ENCODE measurements at regions not wholly inside any gene's neighbourhood (a gene's known extent, or its start where the extent isn't known, plus 50 kb on each side); places are given as distances from the start of the nearest gene placed in this dataset.
"Not testable (repeated sequence)": the region's sequence is repeated elsewhere in the genome, so short reads cannot be mapped to it uniquely, and the experiment has no call there.

- Histone ChIP-seq H3K9ac (ENCODE audit: low read length) (no peak overlapping the region), H3K4me1 (ENCODE audit: insufficient read depth, low read length) (no peaks in the 10 kb centered on the region), H2AFZ (ENCODE audit: low read depth, low read length) (no peak overlapping the region), H3K9me3 (ENCODE audit: insufficient read depth, low read depth, low read length) (peaks cover 4% of the 10 kb centered on the region), H3K4me2 (ENCODE audit: low read length) (no peak overlapping the region), H3K79me2 (ENCODE audit: insufficient read depth, low read length) (no peaks in the 10 kb centered on the region), H3K27me3 (ENCODE audit: insufficient read depth, low read length) (no peaks in the 10 kb centered on the region), H3K36me3 (ENCODE audit: insufficient read depth, low read length) (no peaks in the 10 kb centered on the region), H4K20me1 (ENCODE audit: insufficient read depth, low read length) (no peaks in the 10 kb centered on the region), H3K4me3 (ENCODE audit: insufficient read depth, low read depth, low read length) (no peak overlapping the region), H3K27ac (ENCODE audit: low read depth, low read length) (no peak overlapping the region)
- no peak for FAIRE-seq
- no peak for TF ChIP-seq CTCF (IDR thresholded peaks at IDR 0.05; ENCODE audit: insufficient read depth, low read depth, low read length)
- no peak for TF ChIP-seq EZH2 (IDR thresholded peaks at IDR 0.05; ENCODE audit: insufficient read depth, low read length)
- no peak for DNase-seq (ENCODE audit: low read depth)
- Mint-ChIP-seq H3K4me1 (ENCODE audit: low read depth, unreplicated experiment) (no peaks in the 10 kb centered on the region), H3K27ac (ENCODE audit: unreplicated experiment) (no peak overlapping the region), H3K4me3 (ENCODE audit: unreplicated experiment) (no peak overlapping the region), H3K9me3 (ENCODE audit: unreplicated experiment) (peaks cover 9% of the 10 kb centered on the region), H3K36me3 (ENCODE audit: low read depth, unreplicated experiment) (no peaks in the 10 kb centered on the region), H3K27me3 (ENCODE audit: low read depth, unreplicated experiment) (no peaks in the 10 kb centered on the region)
Observed at GRCh38 chr10:80829151-80829550, 291.4 kb downstream of the SH2D4B start.

GRCh38 chr10:80829562-80829961, 291.9 kb downstream of the SH2D4B start:
- H3K9me3 ChIP-seq (ENCODE audit: insufficient read depth, low read depth, low read length), result peaks cover 4% of the 10 kb centered on the region

GRCh38 chr10:80832693-80833092, 295.0 kb downstream of the SH2D4B start:
- H3K27ac ChIP-seq (ENCODE audit: low read depth, low read length); H3K4me3 ChIP-seq (ENCODE audit: insufficient read depth, low read depth, low read length); H3K9me3 ChIP-seq (ENCODE audit: insufficient read depth, low read depth, low read length); H3K4me1 Mint-ChIP-seq (ENCODE audit: low read depth, unreplicated experiment); H3K4me2 ChIP-seq (ENCODE audit: low read length); H4K20me1 ChIP-seq (ENCODE audit: insufficient read depth, low read length); H3K27me3 Mint-ChIP-seq (ENCODE audit: low read depth, unreplicated experiment); H3K27me3 ChIP-seq (ENCODE audit: insufficient read depth, low read length); H3K27ac Mint-ChIP-seq (ENCODE audit: unreplicated experiment); H3K36me3 ChIP-seq (ENCODE audit: insufficient read depth, low read length); H3K9ac ChIP-seq (ENCODE audit: low read length); H2AFZ ChIP-seq (ENCODE audit: low read depth, low read length); H3K4me1 ChIP-seq (ENCODE audit: insufficient read depth, low read length); FAIRE-seq; DNase-seq (ENCODE audit: low read depth); H3K36me3 Mint-ChIP-seq (ENCODE audit: low read depth, unreplicated experiment); H3K79me2 ChIP-seq (ENCODE audit: insufficient read depth, low read length); H3K9me3 Mint-ChIP-seq (ENCODE audit: unreplicated experiment); H3K4me3 Mint-ChIP-seq (ENCODE audit: unreplicated experiment): not testable (repeated sequence)

More at GRCh38 chr10:80829562-80829961, 291.9 kb downstream of the SH2D4B start:
- TF ChIP-seq EZH2 (IDR thresholded peaks at IDR 0.05; ENCODE audit: insufficient read depth, low read length) (no peak), CTCF (IDR thresholded peaks at IDR 0.05; ENCODE audit: insufficient read depth, low read depth, low read length) (no peak)
- Histone ChIP-seq H3K27ac (ENCODE audit: low read depth, low read length) (no peak overlapping the region), H3K4me3 (ENCODE audit: insufficient read depth, low read depth, low read length) (no peak overlapping the region), H3K79me2 (ENCODE audit: insufficient read depth, low read length) (no peaks in the 10 kb centered on the region), H3K4me1 (ENCODE audit: insufficient read depth, low read length) (no peaks in the 10 kb centered on the region), H2AFZ (ENCODE audit: low read depth, low read length) (no peak overlapping the region), H3K4me2 (ENCODE audit: low read length) (no peak overlapping the region), H3K9ac (ENCODE audit: low read length) (no peak overlapping the region), H3K27me3 (ENCODE audit: insufficient read depth, low read length) (no peaks in the 10 kb centered on the region), H4K20me1 (ENCODE audit: insufficient read depth, low read length) (no peaks in the 10 kb centered on the region), H3K36me3 (ENCODE audit: insufficient read depth, low read length) (no peaks in the 10 kb centered on the region)
- Mint-ChIP-seq H3K9me3 (ENCODE audit: unreplicated experiment) (peaks cover 9% of the 10 kb centered on the region), H3K4me3 (ENCODE audit: unreplicated experiment) (no peak overlapping the region), H3K4me1 (ENCODE audit: low read depth, unreplicated experiment) (no peaks in the 10 kb centered on the region), H3K36me3 (ENCODE audit: low read depth, unreplicated experiment) (no peaks in the 10 kb centered on the region), H3K27ac (ENCODE audit: unreplicated experiment) (no peak overlapping the region), H3K27me3 (ENCODE audit: low read depth, unreplicated experiment) (no peaks in the 10 kb centered on the region)
- no peak for FAIRE-seq
- DNase-seq (ENCODE audit: low read depth), result no peak

Data from astrocyte (in vitro differentiated cells and primary cell).